BJ (cell line): ENCODE measurements at regions not wholly inside any gene's neighbourhood (a gene's known extent, or its start where the extent isn't known, plus 50 kb on each side); places are given as distances from the start of the nearest gene placed in this dataset.
"Not testable (repeated sequence)": the region's sequence is repeated elsewhere in the genome, so short reads cannot be mapped to it uniquely, and the experiment has no call there.

ENCODE experiments used
- CTCF ChIA-PET: fragments of 350-600 bp; formaldehyde crosslinking; extraction: SDS; loops from one replicate; lab custom pipeline; 2021; ENCODE audit warnings: antibody characterized with exemption, inconsistent platforms; lab: Yijun Ruan, JAX
- POLR2A ChIA-PET: fragments of 300-600 bp; sonication (Branson Sonifier 250); formaldehyde crosslinking; extraction: SDS; loops from one replicate; lab custom pipeline; 2021; ENCODE audit warnings: antibody characterized with exemption; lab: Charles Lee
- DNase-seq: peaks from one replicate; pipeline ENCODE4 v3.0.0-alpha.2; 2011; ENCODE audit warnings: low read depth
- H3K27me3 ChIP-seq: 2 replicates; pipeline ENCODE4 v1.6.0; 2011; ENCODE audit warnings: low read length; ENCODE audit not compliant: control insufficient read depth, insufficient read depth
- H3K36me3 ChIP-seq: 2 replicates; pipeline ENCODE4 v1.5.1; 2011; ENCODE audit warnings: low read length; ENCODE audit not compliant: control insufficient read depth, insufficient read depth
- H3K4me3 ChIP-seq: 2 replicates; pipeline ENCODE4 v1.5.1; 2011; ENCODE audit warnings: low read depth, mild to moderate bottlenecking, control low read depth, low read length
- CTCF ChIP-seq: IDR thresholded peaks from 2 replicates; pipeline ENCODE4 v1.5.1; 2011; ENCODE audit warnings: low read depth, mild to moderate bottlenecking, control low read depth, inconsistent platforms, low read length, moderate library complexity; ENCODE audit not compliant: insufficient read depth

DNA sequence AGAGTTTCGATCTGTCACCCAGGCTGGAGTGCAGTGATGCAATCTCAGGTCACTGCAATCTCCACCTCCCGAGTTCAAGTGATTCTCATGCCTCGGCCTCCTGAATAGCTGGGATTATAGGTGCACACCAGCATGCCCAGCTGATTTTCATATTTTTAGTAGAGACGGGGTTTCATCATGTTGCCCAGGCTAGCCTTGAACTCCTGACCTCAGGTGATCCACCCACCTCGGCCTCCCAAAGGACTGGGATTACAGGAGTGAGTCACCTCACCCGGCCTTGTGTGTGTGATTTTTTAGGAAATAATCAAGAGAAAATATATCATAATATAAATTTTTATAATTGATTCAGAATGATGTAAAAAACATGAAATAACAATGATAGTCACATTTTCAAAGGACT lies 1231.4 kb downstream of the GALC start:
- no peak for TF ChIP-seq CTCF
- POLR2A ChIA-PET: no interaction called here

GRCh38 chr14:86756521-86757190 lies 1226.7 kb downstream of the FLRT2 start:
- POLR2A ChIA-PET: no interaction called here
- no peak for DNase-seq
- Histone ChIP-seq H3K4me3 (no peak overlapping the region), H3K36me3 (no peaks in the 10 kb centered on the region), H3K27me3 (no peaks in the 10 kb centered on the region)
- CTCF ChIA-PET: no interaction called here
- TF ChIP-seq CTCF: no peak

More for the DNA sequence above, 1231.4 kb downstream of the GALC start:
- CTCF ChIA-PET: no interaction called here
- H3K27me3 ChIP-seq: no peaks in the 10 kb centered on the region
- H3K4me3 ChIP-seq: no peak overlapping the region
- no peak for DNase-seq
- H3K36me3 ChIP-seq: no peaks in the 10 kb centered on the region

DNA sequence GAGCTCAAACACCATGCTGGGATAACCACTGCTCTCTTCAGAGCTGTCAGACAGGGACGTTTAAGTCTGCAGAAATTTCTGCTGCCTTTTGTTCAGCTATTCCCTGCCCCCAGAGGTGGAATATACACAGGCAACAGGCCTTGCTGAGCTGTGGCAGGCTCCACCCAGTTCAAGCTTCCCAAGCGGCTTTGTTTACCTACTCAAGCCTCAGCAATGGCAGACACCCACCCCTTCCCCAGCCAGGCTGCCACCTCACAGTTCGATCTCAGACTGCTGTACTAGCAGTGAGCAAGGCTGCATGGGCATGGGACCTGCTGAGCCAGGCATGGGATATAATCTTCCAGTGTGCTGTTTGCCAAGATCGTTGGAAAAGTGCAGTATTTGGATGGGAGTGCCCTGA lies 1220.5 kb downstream of the FLRT2 start:
- not testable (repeated sequence) for H3K27me3 ChIP-seq, DNase-seq
- CTCF ChIA-PET: interaction anchor here (1.1 kb wide), 1 partner anchor 9 kb away, joined by 3 read pairs; no protein-coding TSS in a partner anchor

DNA sequence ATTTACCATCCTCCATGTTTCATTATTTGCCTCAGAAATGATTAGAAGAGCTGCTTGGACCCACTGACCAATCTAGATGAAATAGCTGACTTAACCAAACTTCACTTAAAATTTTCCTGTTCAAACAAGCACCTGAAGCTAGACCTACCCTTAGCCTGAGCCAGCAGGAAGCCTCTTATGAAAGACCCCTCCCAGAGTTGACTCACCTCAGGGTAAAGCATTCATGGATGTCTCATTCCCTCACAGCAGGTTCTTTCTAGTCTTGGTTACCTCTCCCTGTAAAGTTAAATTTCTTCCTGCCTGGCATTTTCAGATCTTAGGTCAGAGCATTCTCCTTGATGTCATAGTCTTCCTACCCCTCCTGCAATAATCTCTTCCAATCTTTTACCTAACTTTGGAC lies 1209.8 kb downstream of the FLRT2 start:
- Histone ChIP-seq H3K27me3 (no peaks in the 10 kb centered on the region), H3K4me3 (no peak overlapping the region), H3K36me3 (no peaks in the 10 kb centered on the region)
- TF ChIP-seq CTCF: no peak
- ChIA-PET POLR2A (no interaction called here), CTCF (no interaction called here)
- DNase-seq: no peak

More for the DNA sequence above, 1220.5 kb downstream of the FLRT2 start:
- H3K36me3 ChIP-seq, H3K4me3 ChIP-seq, POLR2A ChIA-PET: not testable (repeated sequence)

DNA sequence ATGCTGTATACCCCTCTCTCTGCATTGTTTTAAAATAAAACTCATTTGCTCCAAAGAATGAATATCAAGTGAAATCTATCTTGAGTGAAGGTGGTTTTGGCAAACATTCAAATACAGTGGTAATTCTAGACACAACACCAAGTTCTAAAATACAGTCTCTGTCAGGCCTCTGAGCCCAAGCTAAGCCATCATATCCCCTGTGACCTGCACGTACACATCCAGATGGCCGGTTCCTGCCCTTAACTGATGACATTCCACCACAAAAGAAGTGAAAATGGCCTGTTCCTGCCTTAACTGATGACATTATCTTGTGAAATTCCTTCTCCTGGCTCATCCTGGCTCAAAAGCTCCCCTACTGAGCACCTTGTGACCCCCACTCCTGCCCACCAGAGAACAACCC lies 1201.5 kb downstream of the FLRT2 start:
- POLR2A ChIA-PET: not testable (repeated sequence)

DNA sequence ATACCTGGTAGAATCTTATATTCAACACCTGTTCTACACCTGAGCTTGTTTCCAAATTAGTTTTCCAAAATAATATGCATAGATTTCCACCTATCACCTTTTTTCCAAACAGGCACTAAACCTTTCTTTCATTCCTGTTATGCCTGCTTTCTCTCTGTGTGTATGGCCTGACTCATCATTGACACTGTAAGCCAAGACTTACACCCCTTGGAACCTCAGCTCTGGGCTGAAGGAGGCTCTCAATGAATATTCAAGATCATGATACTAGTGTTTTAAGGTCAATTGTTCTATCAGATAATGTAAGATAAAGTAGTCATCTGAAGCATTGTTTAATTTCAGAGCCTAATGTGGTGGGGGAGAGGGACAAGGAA lies 1193.3 kb downstream of the FLRT2 start:
- TF ChIP-seq CTCF: no peak
- H3K27me3 ChIP-seq: no peaks in the 10 kb centered on the region
- no peak overlapping the region for H3K4me3 ChIP-seq
- H3K36me3 ChIP-seq: no peaks in the 10 kb centered on the region
- no peak for DNase-seq
- CTCF ChIA-PET: interaction anchor here (0.6 kb wide), 2 partner anchors 14 to 18 kb away, joined by 3 read pairs; no protein-coding TSS in a partner anchor
- POLR2A ChIA-PET: no interaction called here

More for the DNA sequence above, 1201.5 kb downstream of the FLRT2 start:
- CTCF ChIA-PET, H3K4me3 ChIP-seq, DNase-seq, H3K27me3 ChIP-seq, H3K36me3 ChIP-seq: not testable (repeated sequence)
